ENCODE measurements at regions not wholly inside any gene's neighbourhood (a gene's known extent, or its start where the extent isn't known, plus 50 kb on each side); places are given as distances from the start of the nearest gene placed in this dataset.

GRCh38 chr7:155901176-155901575 lies 88.9 kb upstream of the SHH start:
- WGBS (ENCODE audit: low lambda C conversion rate) = 47% methylated on average over 6 of the region's 11 CpGs
- no peak for TF ChIP-seq DDIT3 (CRISPR knock-in tag; IDR thresholded peaks at IDR 0.05)
- TF ChIP-seq ZNF569 (CRISPR knock-in tag; IDR thresholded peaks at IDR 0.05; ENCODE audit: borderline replicate concordance) = no peak
- no peak for TF ChIP-seq MLLT10 (CRISPR knock-in tag; IDR thresholded peaks at IDR 0.05)
- no peak for TF ChIP-seq NAIF1 (CRISPR knock-in tag; IDR thresholded peaks at IDR 0.05; ENCODE audit: borderline replicate concordance)
- TF ChIP-seq SRSF9 (IDR thresholded peaks at IDR 0.05; ENCODE audit: borderline replicate concordance, insufficient read depth, low read depth, low read length, poor library complexity, severe bottlenecking) = no peak
- TF ChIP-seq NFIC (IDR thresholded peaks at IDR 0.05; ENCODE audit: low read length) = no peak
- TF ChIP-seq ZNF225 (CRISPR knock-in tag; IDR thresholded peaks at IDR 0.05) = no peak
- TF ChIP-seq CREBL2 (CRISPR knock-in tag; IDR thresholded peaks at IDR 0.05; ENCODE audit: borderline replicate concordance) = no peak
- no peak for TF ChIP-seq ZNF704 (CRISPR knock-in tag; IDR thresholded peaks at IDR 0.05; ENCODE audit: borderline replicate concordance)
- no peak for TF ChIP-seq RERE (CRISPR knock-in tag; IDR thresholded peaks at IDR 0.05; ENCODE audit: low read depth)
- TF ChIP-seq NBN (conservative IDR thresholded peaks at IDR 0.05) = no peak
- TF ChIP-seq BHLHE40 (IDR thresholded peaks at IDR 0.05; ENCODE audit: low read length) = no peak
- no peak for TF ChIP-seq ZKSCAN8 (CRISPR knock-in tag; IDR thresholded peaks at IDR 0.05; ENCODE audit: borderline replicate concordance)
- no peak for TF ChIP-seq EED (CRISPR knock-in tag; IDR thresholded peaks at IDR 0.05)
- TF ChIP-seq MXD4 (CRISPR knock-in tag; IDR thresholded peaks at IDR 0.05) = no peak
- no peak for TF ChIP-seq ZNF558 (CRISPR knock-in tag; IDR thresholded peaks at IDR 0.05; ENCODE audit: borderline replicate concordance)
- no peak for TF ChIP-seq NFKBIZ (CRISPR knock-in tag; IDR thresholded peaks at IDR 0.05)
- TF ChIP-seq CENPX (CRISPR knock-in tag; IDR thresholded peaks at IDR 0.05) = no peak
- TF ChIP-seq TFDP1 (CRISPR knock-in tag; IDR thresholded peaks at IDR 0.05; ENCODE audit: borderline replicate concordance) = no peak

More at GRCh38 chr7:155901176-155901575, 88.9 kb upstream of the SHH start:
- ChIA-PET POLR2A (no interaction called here), CTCF (ENCODE audit: low intra/inter-chr PET ratio, low total read pairs) (no interaction called here)
- no peak overlapping the region for H3K4me3 ChIP-seq (replicated peaks in 1 of 3; ENCODE audit: insufficient read depth in 1 of 3, low read depth in 2 of 3, low read length in 3 of 3)
- in situ Hi-C loops (cut with HindIII; ENCODE audit: extremely low pct_ligation_motif_present, low pct_unique_long_range_greater_than_20kb) (no loop called here), intact Hi-C loops (cut with micrococcal nuclease; ENCODE audit: unreplicated experiment) (no loop called here)
- no peaks in the 10 kb centered on the region for H4K20me1 ChIP-seq (ENCODE audit: insufficient read depth, low read length)
- H3K9me3 ChIP-seq (ENCODE audit: low read length) = peaks cover 12% of the 10 kb centered on the region
- no peak overlapping the region for H3K9ac ChIP-seq (ENCODE audit: insufficient read depth, low read depth, low read length)
- no peak overlapping the region for H2AFZ ChIP-seq (ENCODE audit: low read length)
- FAIRE-seq (no peak), ATAC-seq (no peak), DNase-seq (ENCODE audit: low spot score) (no peak)
- no peak overlapping the region for H3K27ac ChIP-seq (ENCODE audit: extremely low read length, insufficient read depth, low read length)
- BruUV-seq (replicated peaks) = no TSS peak
- H3K79me2 ChIP-seq (ENCODE audit: insufficient read depth, low read length) = no peaks in the 10 kb centered on the region
- no peaks in the 10 kb centered on the region for H3K36me3 ChIP-seq (replicated peaks in 1 of 2; ENCODE audit: control insufficient read depth in 1 of 2, insufficient read depth in 2 of 2, low read length in 2 of 2)
- H3K27me3 ChIP-seq (ENCODE audit: control insufficient read depth in 1 of 2, insufficient read depth in 2 of 2, low read length in 2 of 2) = peaks cover under 1 to 81% of the 10 kb centered on the region in 2 experiments; a peak in 4 of 5 replicates
- H3K4me2 ChIP-seq (ENCODE audit: low read depth, low read length) = no peak overlapping the region
- H3K4me1 ChIP-seq (ENCODE audit: insufficient read depth, low read length) = no peaks in the 10 kb centered on the region

Measured in HepG2 (cell line).